Neural cell (in vitro differentiated cells): ENCODE measurements at regions not wholly inside any gene's neighbourhood (a gene's known extent, or its start where the extent isn't known, plus 50 kb on each side); places are given as distances from the start of the nearest gene placed in this dataset.

Source experiments
- H2AFZ ChIP-seq: fragments of 200-600, 300-800 bp; sonication (generic), shearing (Covaris generic); 2 replicates; pipeline ENCODE4 v1.6.0; 2014; ENCODE audit warnings: low read depth, mild to moderate bottlenecking, antibody characterized with exemption, low read length, moderate library complexity
- H3F3A ChIP-seq: fragments of 200-600 bp; shearing (Covaris generic); 2 replicates; pipeline ENCODE4 v1.6.1; 2016; ENCODE audit warnings: mild to moderate bottlenecking, moderate library complexity, mixed read lengths, antibody characterized with exemption, low read length; ENCODE audit not compliant: insufficient read depth, poor library complexity, severe bottlenecking
- H3K27ac ChIP-seq: fragments of 200-600, 300-800 bp; sonication (generic), shearing (Covaris generic); 2 replicates; pipeline ENCODE4 v1.5.1; 2014; ENCODE audit warnings: mild to moderate bottlenecking, low read length, moderate library complexity
- H3K27me3 ChIP-seq: fragments of 300-800, 200-600 bp; sonication (generic), shearing (Covaris generic); 2 replicates; pipeline ENCODE4 v1.6.0; 2014; ENCODE audit warnings: mild to moderate bottlenecking, low read depth, low read length, moderate library complexity; ENCODE audit not compliant: insufficient read depth
- H3K36me3 ChIP-seq: fragments of 300-800, 200-600 bp; sonication (generic), shearing (Covaris generic); 2 replicates; pipeline ENCODE4 v1.5.1; 2014; ENCODE audit warnings: mild to moderate bottlenecking, antibody characterized with exemption, low read length, moderate library complexity; ENCODE audit not compliant: insufficient read depth
- H3K4me2 ChIP-seq: fragments of 300-800, 200-600 bp; sonication (generic), shearing (Covaris generic); 2 replicates; pipeline ENCODE4 v1.6.0; 2014; ENCODE audit warnings: mild to moderate bottlenecking, low read length
- H3K4me3 ChIP-seq: fragments of 300-800, 200-600 bp; sonication (generic), shearing (Covaris generic); 2 replicates; pipeline ENCODE4 v1.5.1; 2014; ENCODE audit warnings: mild to moderate bottlenecking, low read length, moderate library complexity
- H3K79me2 ChIP-seq: fragments of 200-600 bp; shearing (Covaris generic); replicated peaks from 2 replicates; pipeline ENCODE4 v1.6.0; 2014; ENCODE audit warnings: mild to moderate bottlenecking, low read length, moderate library complexity; ENCODE audit not compliant: insufficient read depth
- H3K9ac ChIP-seq: fragments of 300-800, 200-600 bp; sonication (generic), shearing (Covaris generic); 2 replicates; pipeline ENCODE4 v1.6.1; 2016; ENCODE audit warnings: mild to moderate bottlenecking, low read length, mixed read lengths
- H3K9me2 ChIP-seq: fragments of 200-600 bp; shearing (Covaris generic); 2 replicates; pipeline ENCODE4 v1.6.1; 2016; ENCODE audit warnings: mild to moderate bottlenecking, low read length, mixed read lengths; ENCODE audit not compliant: insufficient read depth
- H3K9me3 ChIP-seq: fragments of 200-600, 300-800 bp; sonication (generic), shearing (Covaris generic); 2 replicates; pipeline ENCODE4 v1.6.1; 2016; ENCODE audit warnings: mild to moderate bottlenecking, mixed run types, low read length, moderate library complexity, mixed read lengths
- H4K20me1 ChIP-seq: fragments of 200-600 bp; shearing (Covaris generic); 2 replicates; pipeline ENCODE4 v1.6.1; 2016; ENCODE audit warnings: mild to moderate bottlenecking, mixed run types; ENCODE audit not compliant: insufficient read depth
- EP300 ChIP-seq: fragments of 450-650 bp; conservative IDR thresholded peaks from 2 replicates; pipeline ENCODE4 v1.6.1; 2014; ENCODE audit warnings: antibody characterized with exemption, mild to moderate bottlenecking, moderate library complexity; ENCODE audit not compliant: poor library complexity, severe bottlenecking
- EZH2 ChIP-seq: fragments of 200-600, 300-800 bp; shearing (Covaris generic), sonication (generic); IDR thresholded peaks from 2 replicates; pipeline ENCODE4 v1.6.1; 2014; ENCODE audit warnings: antibody characterized with exemption, low read length, borderline replicate concordance, mild to moderate bottlenecking; ENCODE audit not compliant: insufficient read depth, poor library complexity, severe bottlenecking
- MXI1 ChIP-seq: fragments of 450-650 bp; conservative IDR thresholded peaks from 2 replicates; pipeline ENCODE4 v1.6.1; 2014; ENCODE audit warnings: antibody characterized with exemption, mild to moderate bottlenecking; ENCODE audit not compliant: poor library complexity, severe bottlenecking
- POLR2AphosphoS5 ChIP-seq: IDR thresholded peaks from 2 replicates; pipeline ENCODE4 v1.6.1; 2012
- RAD21 ChIP-seq: fragments of 450-650 bp; conservative IDR thresholded peaks from 2 replicates; pipeline ENCODE4 v1.6.1; 2014; ENCODE audit warnings: antibody characterized with exemption, mild to moderate bottlenecking, moderate library complexity
- REST ChIP-seq: IDR thresholded peaks from 2 replicates; pipeline ENCODE4 v1.6.1; 2012; ENCODE audit warnings: borderline replicate concordance
- SMC3 ChIP-seq: fragments of 450-650 bp; conservative IDR thresholded peaks from 2 replicates; pipeline ENCODE4 v1.6.1; 2014; ENCODE audit warnings: antibody characterized with exemption, mild to moderate bottlenecking, moderate library complexity; ENCODE audit not compliant: poor library complexity
- TAF1 ChIP-seq: IDR thresholded peaks from 2 replicates; pipeline ENCODE4 v1.6.1; 2012; ENCODE audit warnings: low read depth
- TF ChIP-seq, protein P1 (sequence below): fragments of 450-650 bp; IDR thresholded peaks from 2 replicates; pipeline ENCODE4 v1.5.1; 2014; ENCODE audit warnings: antibody characterized with exemption, mild to moderate bottlenecking, moderate library complexity; ENCODE audit not compliant: poor library complexity, severe bottlenecking

DNA sequence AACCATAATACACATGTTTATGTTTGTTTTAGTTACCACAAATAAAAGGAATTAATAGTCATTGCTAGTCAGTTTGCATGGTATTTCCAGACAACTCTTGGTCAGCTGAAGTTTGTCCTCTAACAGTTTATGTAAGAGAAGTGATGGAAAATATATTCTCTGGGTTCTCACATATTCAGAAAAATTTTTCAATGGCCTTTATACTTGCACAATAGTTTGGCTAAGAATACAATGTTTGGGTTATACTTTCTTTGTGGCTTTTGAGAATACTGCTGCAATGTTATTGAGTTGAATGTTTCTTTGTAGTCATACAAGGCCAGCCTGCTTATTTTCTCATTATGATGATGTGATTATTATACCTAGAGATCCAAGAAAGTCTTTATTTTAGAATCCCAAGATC is 133.9 kb downstream of the RAP2B start:
- Histone ChIP-seq H3K27me3 (no peaks in the 10 kb centered on the region), H3K36me3 (no peaks in the 10 kb centered on the region), H3K9me3 (no peaks in the 10 kb centered on the region), H3K9me2 (no peaks in the 10 kb centered on the region), H3K4me3 (no peak overlapping the region), H4K20me1 (no peaks in the 10 kb centered on the region), H3K4me2 (no peak overlapping the region), H3K79me2 (no peaks in the 10 kb centered on the region), H3K27ac (no peak overlapping the region), H2AFZ (no peak overlapping the region), H3F3A (no peaks in the 10 kb centered on the region), H3K9ac (no peak overlapping the region)
- TF ChIP-seq TAF1 (no peak), MXI1 (no peak), EP300 (no peak), SMC3 (no peak), EZH2 (no peak), RAD21 (no peak), REST (no peak), POLR2AphosphoS5 (no peak)
- TF ChIP-seq, protein P1, sequence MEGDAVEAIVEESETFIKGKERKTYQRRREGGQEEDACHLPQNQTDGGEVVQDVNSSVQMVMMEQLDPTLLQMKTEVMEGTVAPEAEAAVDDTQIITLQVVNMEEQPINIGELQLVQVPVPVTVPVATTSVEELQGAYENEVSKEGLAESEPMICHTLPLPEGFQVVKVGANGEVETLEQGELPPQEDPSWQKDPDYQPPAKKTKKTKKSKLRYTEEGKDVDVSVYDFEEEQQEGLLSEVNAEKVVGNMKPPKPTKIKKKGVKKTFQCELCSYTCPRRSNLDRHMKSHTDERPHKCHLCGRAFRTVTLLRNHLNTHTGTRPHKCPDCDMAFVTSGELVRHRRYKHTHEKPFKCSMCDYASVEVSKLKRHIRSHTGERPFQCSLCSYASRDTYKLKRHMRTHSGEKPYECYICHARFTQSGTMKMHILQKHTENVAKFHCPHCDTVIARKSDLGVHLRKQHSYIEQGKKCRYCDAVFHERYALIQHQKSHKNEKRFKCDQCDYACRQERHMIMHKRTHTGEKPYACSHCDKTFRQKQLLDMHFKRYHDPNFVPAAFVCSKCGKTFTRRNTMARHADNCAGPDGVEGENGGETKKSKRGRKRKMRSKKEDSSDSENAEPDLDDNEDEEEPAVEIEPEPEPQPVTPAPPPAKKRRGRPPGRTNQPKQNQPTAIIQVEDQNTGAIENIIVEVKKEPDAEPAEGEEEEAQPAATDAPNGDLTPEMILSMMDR = no peak

DNA sequence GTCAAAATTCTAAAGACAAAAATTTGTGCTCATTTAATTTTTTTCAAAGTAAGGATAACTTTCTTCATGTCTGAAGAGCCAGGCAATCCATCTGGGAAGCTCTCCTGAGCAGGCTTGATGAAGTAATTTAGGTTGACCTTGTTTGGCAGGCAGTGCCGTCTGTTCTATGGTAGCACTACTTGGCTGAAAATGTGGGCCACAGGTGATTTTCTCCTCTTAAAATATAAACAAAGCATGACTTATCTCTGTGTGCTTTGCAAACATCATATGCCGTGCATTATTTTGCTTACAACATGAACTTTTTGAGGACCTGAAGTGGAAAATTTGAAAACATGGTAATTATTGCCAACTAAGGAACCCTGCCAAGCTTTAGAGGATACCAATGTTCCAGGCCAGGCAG is 143.2 kb downstream of the RAP2B start:
- Histone ChIP-seq H3K9me3 (no peaks in the 10 kb centered on the region), H3F3A (no peaks in the 10 kb centered on the region)
- TF ChIP-seq EZH2 = no peak
- TF ChIP-seq, protein P1 = no peak
- TF ChIP-seq RAD21 = no peak
- no peak for TF ChIP-seq MXI1
- TF ChIP-seq REST = no peak
- no peak for TF ChIP-seq EP300
- no peak for TF ChIP-seq POLR2AphosphoS5
- TF ChIP-seq SMC3 = no peak
- no peak for TF ChIP-seq TAF1

More for the DNA sequence above, 143.2 kb downstream of the RAP2B start:
- Histone ChIP-seq H2AFZ (no peak overlapping the region), H3K9ac (no peak overlapping the region), H3K36me3 (no peaks in the 10 kb centered on the region), H4K20me1 (no peaks in the 10 kb centered on the region), H3K4me2 (no peak overlapping the region), H3K27ac (no peak overlapping the region), H3K27me3 (no peaks in the 10 kb centered on the region), H3K79me2 (no peaks in the 10 kb centered on the region), H3K9me2 (no peaks in the 10 kb centered on the region), H3K4me3 (no peak overlapping the region)
